Middle frontal gyrus (tissue), 1 donor: ENCODE measurements at regions not wholly inside any gene's neighbourhood (a gene's known extent, or its start where the extent isn't known, plus 50 kb on each side); places are given as distances from the start of the nearest gene placed in this dataset.

ENCODE experiments used
- DNase-seq: peaks from one replicate; pipeline ENCODE4 v3.0.0-alpha.2; 2015; ENCODE audit warnings: low spot score; ENCODE audit errors: extremely low spot score

DNA sequence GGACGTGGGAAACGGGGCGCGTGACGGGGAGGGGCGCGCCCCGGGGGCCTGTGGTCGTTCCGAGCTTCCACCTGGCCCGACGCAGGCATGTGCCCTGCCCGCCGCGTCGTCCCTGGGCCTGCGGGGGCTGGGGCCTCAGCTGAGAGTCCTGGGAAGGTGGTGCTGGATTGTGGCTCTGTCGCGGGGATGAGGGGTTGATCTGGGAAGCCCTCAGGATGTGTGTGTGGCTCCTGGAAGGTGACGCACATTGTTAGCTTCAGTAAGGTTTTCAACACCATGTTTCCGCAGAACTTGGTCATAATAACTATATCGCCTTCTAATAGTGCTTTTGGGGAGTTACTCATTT, 589.1 kb downstream of the MTRR start:
- no peak for DNase-seq

DNA sequence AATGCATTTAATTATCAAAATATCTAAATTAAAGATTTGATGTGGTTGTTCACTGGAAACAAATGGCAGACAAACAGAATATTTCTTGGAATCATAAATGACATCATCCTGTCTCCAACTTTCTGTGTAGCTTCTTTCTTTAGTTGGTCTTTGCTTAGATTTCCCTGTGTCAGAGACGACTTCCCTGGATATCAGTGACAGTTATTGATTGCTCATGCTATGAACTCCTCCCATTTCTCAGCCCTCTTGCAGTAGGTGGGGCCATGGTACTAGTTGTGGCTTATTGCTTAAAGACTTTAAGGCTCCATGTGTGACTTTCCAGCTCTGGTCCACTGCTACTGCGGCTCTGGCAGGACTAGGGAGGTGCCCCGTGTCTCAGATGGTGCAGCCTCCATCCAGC, 592.6 kb downstream of the MTRR start:
- DNase-seq = no peak

GRCh38 chr5:8462565-8462964, 593.6 kb downstream of the MTRR start:
- DNase-seq = no peak

GRCh38 chr5:8470489-8470888, 601.5 kb downstream of the MTRR start:
- DNase-seq = no peak

DNA sequence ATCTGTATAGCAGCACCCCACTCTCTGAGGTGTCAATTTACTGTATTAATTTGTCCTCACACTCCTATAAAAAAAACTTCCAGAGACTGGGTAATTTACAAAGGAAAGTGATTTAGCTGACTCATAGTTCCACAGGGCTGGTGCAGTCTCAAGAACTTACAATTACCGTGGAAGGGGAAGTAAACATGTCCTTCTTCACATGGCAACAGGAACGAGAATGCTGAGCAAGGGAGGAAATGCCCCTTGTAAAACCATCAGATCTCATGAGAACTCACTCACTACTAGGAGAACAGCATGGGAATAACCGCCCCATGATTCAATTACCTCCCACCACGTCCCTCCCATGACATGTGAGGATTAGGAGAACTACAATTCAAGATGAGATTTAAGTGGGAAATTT, 602.6 kb downstream of the MTRR start:
- no peak for DNase-seq

DNA sequence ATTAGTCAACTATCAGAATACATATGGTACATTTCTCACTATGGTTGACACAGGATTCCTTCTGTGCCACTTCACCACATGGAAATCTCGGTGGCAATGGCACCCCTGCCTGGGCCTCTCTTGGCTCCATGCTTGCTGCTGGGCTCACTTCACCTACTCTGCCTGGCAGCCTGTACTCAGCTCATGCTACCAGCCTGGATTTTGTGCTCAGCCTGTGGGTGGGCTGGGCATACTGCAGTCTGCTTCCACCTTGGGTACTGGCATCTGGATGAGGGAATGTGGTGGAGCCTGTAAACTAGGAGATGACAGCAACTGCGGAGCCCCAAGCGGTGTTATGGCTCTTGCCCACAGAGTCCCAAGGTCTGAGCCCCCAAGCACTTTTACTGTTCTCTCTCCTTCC, 604.1 kb downstream of the MTRR start:
- DNase-seq = no peak

GRCh38 chr5:8473827-8474568, 605.0 kb downstream of the MTRR start:
- no peak for DNase-seq

DNA sequence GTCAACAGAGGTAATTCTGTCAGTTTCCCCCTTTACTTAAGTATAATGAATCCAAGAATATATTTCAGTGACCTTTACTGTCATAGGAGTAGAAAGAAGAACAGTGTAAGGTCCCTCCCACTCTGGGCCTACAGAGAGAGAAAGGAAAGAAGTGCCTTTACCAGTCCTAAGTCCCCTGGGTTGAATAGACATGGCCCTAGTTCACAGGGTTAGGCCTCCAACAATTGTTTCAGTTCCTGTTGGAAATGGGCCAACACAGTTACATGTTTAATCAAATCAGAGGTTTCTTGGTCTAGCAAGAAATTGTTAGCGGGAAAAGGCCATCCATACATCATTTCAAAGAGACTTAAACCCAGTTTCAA, 605.6 kb downstream of the MTRR start:
- DNase-seq = no peak

DNA sequence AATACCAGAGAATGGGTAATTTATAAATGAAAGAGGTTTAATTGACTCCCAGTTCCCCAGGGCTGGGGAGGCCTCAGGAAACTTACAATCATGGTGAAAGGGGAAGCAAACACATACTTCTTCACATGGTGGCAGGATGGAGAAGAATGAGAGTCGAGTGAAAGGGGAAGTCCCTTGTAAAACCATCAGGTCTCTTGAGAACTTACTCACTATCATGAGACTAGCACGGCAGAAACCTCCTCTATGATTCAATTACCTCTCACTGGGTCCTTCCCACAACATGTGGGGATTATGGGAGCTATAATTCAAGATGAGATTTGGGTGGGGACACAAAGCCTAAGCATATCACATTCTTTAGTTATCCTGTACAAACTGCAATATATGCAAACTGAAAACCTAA, 609.4 kb downstream of the MTRR start:
- DNase-seq = no peak

GRCh38 chr5:8481007-8481406, 612.1 kb downstream of the MTRR start:
- DNase-seq = no peak

GRCh38 chr5:8491254-8491653, 622.3 kb downstream of the MTRR start:
- DNase-seq = no peak

DNA sequence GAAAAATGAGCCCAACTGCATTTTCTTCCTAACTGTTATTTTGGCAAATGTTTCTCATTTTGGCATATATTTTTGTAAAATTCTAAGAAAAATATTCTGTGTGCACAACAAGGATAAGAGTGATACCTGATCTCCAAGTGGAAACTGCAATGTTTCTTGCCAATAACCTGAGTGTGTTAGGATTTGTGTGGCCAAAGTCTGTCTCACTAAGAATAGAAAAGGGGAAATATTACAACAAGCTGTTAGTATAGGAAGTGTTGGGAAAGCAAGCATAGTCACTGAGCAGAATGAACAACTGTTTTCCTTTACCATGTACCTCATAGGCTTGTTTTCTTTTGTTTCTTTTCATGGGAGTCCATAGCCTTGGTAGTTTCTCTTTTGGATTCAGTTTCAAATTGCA, 624.2 kb downstream of the MTRR start:
- no peak for DNase-seq

GRCh38 chr5:8500426-8500825, 631.5 kb downstream of the MTRR start:
- no peak for DNase-seq

DNA sequence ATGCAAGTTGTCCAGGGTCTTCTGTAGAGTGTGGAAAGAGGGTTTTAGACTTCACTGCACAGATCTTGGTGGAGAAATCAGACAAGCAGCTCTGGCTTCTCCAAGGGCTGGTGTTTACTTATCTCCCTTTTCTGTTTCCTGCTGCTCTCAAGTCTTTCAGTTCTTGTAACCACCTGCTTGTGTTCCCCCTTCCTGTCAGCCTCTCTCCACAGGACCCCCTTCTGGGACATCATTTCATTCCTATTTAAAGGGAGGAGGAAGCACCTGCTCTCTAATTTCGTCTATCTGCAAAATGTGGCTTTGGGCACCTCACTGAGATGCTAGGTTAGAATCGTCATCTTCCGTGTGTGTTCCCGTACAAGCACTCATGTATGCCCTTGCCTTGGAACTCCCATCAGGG, 636.2 kb downstream of the MTRR start:
- DNase-seq = no peak

- no peak for DNase-seq
Measured at GRCh38 chr5:8508231-8508630, 639.3 kb downstream of the MTRR start.

DNA sequence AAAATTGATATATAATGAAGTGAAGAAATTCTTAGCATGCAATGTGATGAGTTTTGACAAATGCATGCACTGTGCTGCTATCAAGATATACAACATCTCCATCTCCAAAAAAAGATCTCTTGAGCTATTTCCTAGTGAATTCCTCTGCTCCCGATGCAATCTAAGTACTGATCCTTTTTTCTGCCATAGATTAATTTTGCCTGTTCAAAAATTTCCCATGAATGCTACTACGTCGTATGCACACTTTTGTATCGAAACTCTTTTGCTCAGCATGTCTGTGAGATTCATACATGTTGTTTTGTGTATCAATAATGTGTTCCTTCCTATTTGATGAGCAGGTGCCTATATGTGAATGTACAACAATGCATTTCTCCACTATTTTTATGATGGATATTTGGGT, 647.4 kb downstream of the MTRR start:
- no peak for DNase-seq

DNA sequence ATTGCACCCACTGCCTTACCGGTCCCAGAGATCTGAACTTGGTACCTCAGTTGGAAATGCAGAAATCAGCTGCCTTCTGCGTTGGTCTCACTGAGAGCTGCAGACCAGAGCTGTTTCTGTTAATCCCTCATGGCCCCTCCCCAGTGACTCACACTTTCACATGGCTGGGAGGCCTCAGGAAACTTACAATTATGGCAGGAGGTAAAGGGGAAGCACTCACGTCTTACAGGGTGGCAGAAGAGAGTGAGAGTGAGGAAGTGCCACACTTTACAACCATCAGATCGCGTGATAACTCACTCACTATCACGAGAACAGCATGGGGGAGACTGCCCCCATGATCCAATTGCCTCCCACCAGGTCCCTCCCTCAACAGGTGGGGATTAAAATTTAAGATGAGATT, 648.5 kb downstream of the MTRR start:
- DNase-seq = no peak

GRCh38 chr5:8520917-8521316, 652.0 kb downstream of the MTRR start:
- no peak for DNase-seq

DNA sequence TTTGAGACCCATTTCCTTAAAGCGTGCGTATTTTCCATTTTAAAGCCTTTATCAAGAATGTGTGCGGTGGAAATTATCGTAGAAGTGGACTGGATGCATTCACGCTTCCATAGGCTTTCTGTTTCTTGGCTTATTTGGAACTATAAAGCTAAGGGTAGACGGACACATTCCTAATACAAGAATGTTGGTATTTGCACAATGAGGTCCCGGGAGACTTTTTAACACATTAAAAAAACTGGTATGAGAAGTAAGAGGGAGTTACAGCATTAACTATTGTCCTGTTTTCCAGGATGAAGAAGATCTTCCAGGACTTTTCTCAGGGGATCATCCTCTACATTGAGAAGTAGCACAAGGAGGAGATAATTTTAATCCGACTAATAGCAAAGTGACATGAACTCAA, 653.0 kb downstream of the MTRR start:
- DNase-seq = no peak

- no peak for DNase-seq
Measured at GRCh38 chr5:8522646-8523045, 653.7 kb downstream of the MTRR start.

DNA sequence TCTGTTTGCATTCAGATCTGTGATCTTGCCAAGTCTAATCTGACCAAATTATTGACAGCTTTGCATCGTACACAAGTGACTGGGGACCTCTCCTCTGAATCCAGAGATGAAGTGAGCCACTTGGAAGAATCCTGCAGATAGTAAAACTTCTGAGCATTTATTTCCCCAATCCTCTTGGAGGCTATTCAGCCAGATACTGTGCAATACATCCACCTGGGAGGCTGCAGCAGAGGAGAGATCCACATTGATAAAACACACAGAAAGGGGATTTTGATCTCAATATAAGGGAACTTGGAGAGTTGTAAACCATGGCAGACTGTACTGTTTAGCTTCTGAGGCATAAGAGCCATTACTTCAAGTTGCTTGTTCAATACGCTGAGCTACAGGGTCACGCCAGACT, 654.6 kb downstream of the MTRR start:
- no peak for DNase-seq

GRCh38 chr5:8525819-8526218, 656.9 kb downstream of the MTRR start:
- no peak for DNase-seq

GRCh38 chr5:8528106-8528505, 659.2 kb downstream of the MTRR start:
- DNase-seq = no peak

DNA sequence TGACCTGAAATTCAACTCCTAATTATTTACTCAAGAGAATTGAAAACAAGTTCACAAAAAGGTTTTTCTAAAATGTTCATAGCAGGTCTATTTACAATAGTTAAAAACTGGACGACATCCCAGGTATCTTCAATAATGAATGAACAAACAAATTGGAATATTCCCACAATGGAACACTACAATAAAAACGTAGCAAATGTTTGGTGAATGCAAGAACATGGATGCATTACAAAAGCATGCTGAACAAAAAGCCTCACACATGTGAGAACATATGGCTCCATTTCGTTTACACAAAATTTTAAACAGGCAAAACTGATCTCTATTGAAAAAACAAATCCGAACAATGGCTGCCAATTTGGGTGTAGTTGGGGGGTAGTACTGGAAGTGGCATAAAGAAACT, 669.9 kb downstream of the MTRR start:
- no peak for DNase-seq
